Pancreas (tissue), 10 donors: ENCODE measurements at regions not wholly inside any gene's neighbourhood (a gene's known extent, or its start where the extent isn't known, plus 50 kb on each side); places are given as distances from the start of the nearest gene placed in this dataset.

Source experiments
- ATAC-seq, 4 donors: fragments of 200-7000 bp; cut with Tn5 transposase; one replicate each; pipeline versions ENCODE4 v1.8.0 to v1.9.1; 2020; ENCODE audit warnings: mild to moderate bottlenecking in 4 of 4, moderate library complexity in 4 of 4
- DNase-seq, 6 donors: peaks; one replicate each; pipeline ENCODE4 v3.0.0-alpha.2; 2020
- FAIRE-seq: peaks from 2 replicates; lab custom pipeline; 2012; peaks lifted over from hg19 to GRCh38; lab: Jason Lieb, UNC
- H3K27ac ChIP-seq, 4 donors: fragments of 200-600 bp; sonication (generic); 1 replicate in 3 of 4; 2 replicates in 1 of 4; pipeline versions ENCODE4 v1.5.0 to v1.8.0; 2020
- H3K27me3 ChIP-seq, 4 donors: fragments of 200-600 bp; one replicate each; pipeline ENCODE4 v1.8.0; 2021
- H3K36me3 ChIP-seq, 3 donors: fragments of 200-600 bp; sonication (generic) in 1 of 3; one replicate each; pipeline versions ENCODE4 v1.5.0 to v1.8.0; 2020 to 2021
- H3K4me1 ChIP-seq, 3 donors: fragments of 200-600 bp; one replicate each; pipeline ENCODE4 v1.8.0; 2021
- H3K4me3 ChIP-seq, 4 donors: fragments of 200-600 bp; sonication (generic) in 2 of 4; one replicate each; pipeline versions ENCODE4 v1.5.0 to v1.8.0; 2020 to 2021
- H3K9me3 ChIP-seq, 4 donors: fragments of 200-600 bp; one replicate each; pipeline ENCODE4 v1.8.0; 2021
- CTCF ChIP-seq, 4 donors: fragments of 200-600 bp; sonication (generic) in 3 of 4; IDR thresholded peaks; one replicate each; pipeline versions ENCODE4 v1.5.0 to v1.8.0; 2021; ENCODE audit warnings: antibody characterized with exemption in 4 of 4
- WGBS, 2 donors: extraction: QIAGEN DNeasy Blood & Tissue Kit; methylation state at CpG; one replicate each; pipeline ENCODE4 v1.1.7; 2013; 5-methylcytosine and 5-hydroxymethylcytosine counted together
- intact Hi-C, 3 donors: fragments of 100-400 bp; cut with DNase I; formaldehyde crosslinking; loops; one replicate each; pipeline versions ENCODE4 v1.11.1 to v1.14.2; 2022
- donor health status: healthy with polysubstance abuse.
- donor health status: DM: no; HTN: no; CAD: no; lungs with moderate emphysema.
- donor health status: DM: no; HTN: no; CAD: no.
- donor health status: control.
- donor health status: control.
- donor health status: Bipolar disorder and iron deficiency.
- donor health status: DM: yes; HTN: yes; CAD: no.
- donor health status: DM: no; HTN: no; CAD: no.
- donor health status: DM: no; HTN: no; CAD: no.
- donor health status: DM: yes; HTN: yes; CAD: no.

- Histone ChIP-seq H3K9me3 (no peaks in the 10 kb centered on the region), H3K27me3 (no peaks in the 10 kb centered on the region), H3K4me1 (no peaks in the 10 kb centered on the region), H3K36me3 (no peaks in the 10 kb centered on the region), H3K4me3 (no peak overlapping the region), H3K27ac (no peak overlapping the region)
- DNase-seq (no peak), FAIRE-seq (no peak), ATAC-seq (no peak)
- TF ChIP-seq CTCF (IDR thresholded peaks at IDR 0.05) = no peak
- intact Hi-C loops = no loop called here
- WGBS, 2 donors = 71 to 77% methylated on average over 8 of the region's 8 CpGs
Observed at GRCh38 chr4:181158971-181159370, 1084.2 kb upstream of the TENM3 start.

- H3K4me3 ChIP-seq = no peak overlapping the region
- peaks cover 0 to 5% (median 0%) of the 10 kb centered on the region in 4 donors for H3K27me3 ChIP-seq
- DNase-seq = no peak
- H3K9me3 ChIP-seq = no peaks in the 10 kb centered on the region
- H3K4me1 ChIP-seq = no peaks in the 10 kb centered on the region
- intact Hi-C loops = no loop called here
- 31 to 40% methylated on average over 4 of the region's 4 CpGs for WGBS, 2 donors
- FAIRE-seq = no peak
- ATAC-seq = no peak
- no peak for TF ChIP-seq CTCF (IDR thresholded peaks at IDR 0.05)
- H3K27ac ChIP-seq = no peak overlapping the region
- no peaks in the 10 kb centered on the region for H3K36me3 ChIP-seq
Observed at GRCh38 chr4:181161669-181162068, 1081.5 kb upstream of the TENM3 start.

- ATAC-seq (no peak), DNase-seq (no peak), FAIRE-seq (no peak)
- intact Hi-C loops = no loop called here
- WGBS, 2 donors = 54 to 70% methylated on average over 2 of the region's 2 CpGs
- Histone ChIP-seq H3K27me3 (peaks cover 0 to 5% (median 0%) of the 10 kb centered on the region in 4 donors), H3K4me1 (no peaks in the 10 kb centered on the region), H3K4me3 (no peak overlapping the region), H3K27ac (no peak overlapping the region), H3K9me3 (no peaks in the 10 kb centered on the region), H3K36me3 (no peaks in the 10 kb centered on the region)
- TF ChIP-seq CTCF (IDR thresholded peaks at IDR 0.05) = no peak
Observed at GRCh38 chr4:181162266-181162665, 1080.9 kb upstream of the TENM3 start.

- no peak for ATAC-seq
- H3K4me1 ChIP-seq = no peaks in the 10 kb centered on the region
- TF ChIP-seq CTCF (IDR thresholded peaks at IDR 0.05) = no peak
- H3K27ac ChIP-seq = no peak overlapping the region
- H3K9me3 ChIP-seq = no peaks in the 10 kb centered on the region
- DNase-seq = no peak
- intact Hi-C loops = no loop called here
- no peak overlapping the region for H3K4me3 ChIP-seq
- 56 to 73% methylated on average over 6 of the region's 6 CpGs for WGBS, 2 donors
- no peak for FAIRE-seq
- H3K27me3 ChIP-seq = peaks cover 0 to 5% (median 0%) of the 10 kb centered on the region in 4 donors
- H3K36me3 ChIP-seq = no peaks in the 10 kb centered on the region
Observed at GRCh38 chr4:181162676-181163075, 1080.5 kb upstream of the TENM3 start.

GRCh38 chr4:181166742-181167399 lies 1076.3 kb upstream of the TENM3 start:
- no peak overlapping the region for H3K4me3 ChIP-seq
- intact Hi-C loops = no loop called here
- no peak for DNase-seq
- no peaks in the 10 kb centered on the region for H3K4me1 ChIP-seq
- no peak for ATAC-seq
- no peak for FAIRE-seq
- H3K27ac ChIP-seq = no peak overlapping the region
- no peaks in the 10 kb centered on the region for H3K9me3 ChIP-seq
- no peaks in the 10 kb centered on the region for H3K36me3 ChIP-seq
- H3K27me3 ChIP-seq = peaks cover 0 to 5% (median 0%) of the 10 kb centered on the region in 4 donors
- 30 to 32% methylated on average over 6 of the region's 6 CpGs for WGBS, 2 donors
- no peak for TF ChIP-seq CTCF (IDR thresholded peaks at IDR 0.05)
